GM12864 (cell line): ENCODE measurements at regions not wholly inside any gene's neighbourhood (a gene's known extent, or its start where the extent isn't known, plus 50 kb on each side); places are given as distances from the start of the nearest gene placed in this dataset.

Experiments used
- DNase-seq: peaks from one replicate; pipeline ENCODE4 v3.0.0-alpha.2; 2011; ENCODE audit warnings: low read depth
- H3K4me3 ChIP-seq: 2 replicates; pipeline ENCODE4 v1.5.1; 2011; ENCODE audit warnings: mild to moderate bottlenecking, low read depth, low read length, control low read depth
- CTCF ChIP-seq: IDR thresholded peaks from 2 replicates; pipeline ENCODE4 v1.5.1; 2011; ENCODE audit warnings: low read depth, mild to moderate bottlenecking, moderate library complexity, low read length, control low read depth, inconsistent platforms; ENCODE audit errors: missing control alignments

- DNase-seq: no peak
- no peak for TF ChIP-seq CTCF
- H3K4me3 ChIP-seq: no peak overlapping the region
These were observed 91.1 kb upstream of the EPCAM start for GRCh38 chr2:47277987-47278386.

DNA sequence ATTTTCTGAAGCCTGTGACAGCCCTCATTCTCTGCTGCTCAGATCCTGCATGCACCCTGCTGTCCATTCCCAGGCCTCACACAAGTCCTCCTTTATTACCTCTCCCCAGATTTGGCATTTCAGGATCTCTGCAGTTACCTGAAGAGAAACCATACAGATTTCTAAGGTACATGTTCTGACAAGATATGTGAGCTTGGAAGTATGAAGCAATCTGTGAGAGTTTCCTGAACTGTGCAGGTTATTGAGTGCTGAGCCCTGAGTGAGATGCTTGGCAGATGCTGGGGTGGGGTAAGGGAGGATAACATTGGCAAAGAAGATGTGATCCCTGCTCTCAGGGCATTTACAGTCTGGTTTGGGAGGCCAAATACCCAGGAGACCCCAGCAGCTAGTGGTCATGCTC is 91.9 kb upstream of the EPCAM start:
- no peak for TF ChIP-seq CTCF
- no peak for DNase-seq
- no peak overlapping the region for H3K4me3 ChIP-seq

- no peak for TF ChIP-seq CTCF
- DNase-seq: no peak
- no peak overlapping the region for H3K4me3 ChIP-seq
These were observed 93.0 kb upstream of the EPCAM start for GRCh38 chr2:47276061-47276460.

DNA sequence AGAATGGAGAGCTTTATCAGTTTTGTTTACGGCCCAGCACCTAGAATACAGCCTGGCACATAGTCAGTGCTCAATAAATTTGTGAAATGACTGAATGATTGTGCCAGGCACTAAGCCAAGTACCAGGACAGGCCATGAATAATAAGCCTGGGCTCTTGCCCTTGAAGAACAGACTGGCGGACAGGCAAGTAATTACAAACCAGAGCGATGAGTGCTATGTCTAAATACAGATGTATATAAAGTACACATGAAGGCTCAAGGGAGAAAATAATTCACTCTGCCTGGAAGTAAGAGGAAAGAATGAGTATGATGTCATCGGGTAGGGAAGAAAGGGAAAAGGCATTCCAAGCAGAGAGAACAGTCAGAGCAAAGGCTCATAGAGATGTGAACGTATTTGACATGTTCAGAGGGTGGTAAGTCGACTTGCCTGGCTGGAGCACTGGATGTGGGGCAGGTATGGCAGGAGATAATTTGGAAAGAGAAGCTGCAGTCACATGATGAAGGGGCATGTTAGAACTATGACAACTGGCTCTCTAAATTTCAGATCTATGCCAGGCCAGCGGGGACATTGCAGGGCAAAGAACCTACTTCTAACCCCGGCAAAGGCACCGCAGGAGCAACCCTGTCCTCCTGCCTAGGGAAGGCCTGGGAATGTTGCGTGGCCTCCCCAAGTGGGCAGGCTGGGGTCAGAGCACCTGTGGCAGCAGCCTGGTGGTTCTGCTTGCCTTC is 94.9 kb upstream of the EPCAM start:
- no peak overlapping the region for H3K4me3 ChIP-seq
- no peak for TF ChIP-seq CTCF
- no peak for DNase-seq

- H3K4me3 ChIP-seq: peak overlapping the region; percentile 44
- no peak for TF ChIP-seq CTCF
- DNase-seq: no peak
These were observed 96.0 kb upstream of the EPCAM start for GRCh38 chr2:47272905-47273758.

DNA sequence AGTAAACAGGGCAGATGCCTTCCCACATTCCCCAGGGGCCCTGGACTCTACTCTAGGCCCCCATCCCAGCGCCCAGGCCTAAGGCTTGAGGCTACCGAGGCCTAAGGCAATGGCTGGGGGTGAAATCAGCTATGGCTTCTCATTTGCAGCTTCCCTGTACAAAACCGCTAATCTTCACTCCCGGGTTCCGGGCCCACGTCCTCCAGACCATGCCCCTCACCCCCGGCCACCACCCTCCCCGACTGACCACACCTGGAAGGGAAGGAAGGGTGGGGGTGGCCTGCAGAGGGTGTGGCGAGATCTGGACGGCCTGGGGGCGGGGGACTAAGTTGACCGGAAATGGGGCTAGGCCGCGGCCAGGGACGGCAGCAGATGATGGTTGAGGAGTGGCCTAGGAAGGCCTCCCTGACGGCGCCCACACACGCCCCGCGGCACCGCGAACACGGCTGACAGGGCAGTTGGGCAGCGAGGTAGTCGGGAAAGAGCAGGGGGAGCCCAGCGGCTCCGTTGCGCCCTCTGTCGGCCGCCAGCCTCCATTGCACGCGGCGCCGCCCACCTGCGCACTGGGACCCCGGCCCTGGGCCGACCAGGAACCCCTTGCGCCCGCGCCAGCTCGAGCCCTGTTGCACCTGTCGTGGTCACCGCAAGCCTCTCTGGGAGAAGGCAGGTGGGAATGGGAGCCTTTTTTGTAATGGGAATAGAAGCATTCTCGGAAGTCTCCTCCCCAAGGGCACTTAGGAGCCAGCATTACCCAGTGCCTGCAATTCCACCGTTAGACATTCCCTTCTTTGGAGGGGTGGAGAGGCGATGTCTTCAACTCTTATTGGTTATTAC is 95.9 kb upstream of the CALM2 start:
- peak; percentile 97 for TF ChIP-seq CTCF
- H3K4me3 ChIP-seq: peak overlapping the region; percentile 44
- DNase-seq: no peak
